Uterus (tissue), 3 donors: ENCODE measurements at regions not wholly inside any gene's neighbourhood (a gene's known extent, or its start where the extent isn't known, plus 50 kb on each side); places are given as distances from the start of the nearest gene placed in this dataset.
A peak's percentile ranks its signal among the peaks of the same experiment; 100 is the strongest.

Source experiments
- DNase-seq, 2 donors: peaks; one replicate each; pipeline ENCODE4 v3.0.0-alpha.2; 2019 to 2020
- H3K27ac ChIP-seq, 2 donors: fragments of 200-600 bp; sonication (generic); 1 replicate in 1 of 2; 2 replicates in 1 of 2; pipeline ENCODE4 v1.5.1; 2016 to 2018
- H3K27me3 ChIP-seq, 2 donors: fragments of 200-600 bp; sonication (generic); one replicate each; pipeline ENCODE4 v1.5.1; 2018 to 2019; ENCODE audit warnings: control low read depth in 1 of 2
- H3K36me3 ChIP-seq, 2 donors: fragments of 200-600 bp; sonication (generic); one replicate each; pipeline ENCODE4 v1.5.1; 2019; ENCODE audit warnings: control low read depth in 1 of 2
- H3K4me1 ChIP-seq, 2 donors: fragments of 200-600 bp; sonication (generic); one replicate each; pipeline ENCODE4 v1.5.1; 2018 to 2019; ENCODE audit warnings: control low read depth in 1 of 2
- H3K4me3 ChIP-seq, 2 donors: fragments of 200-600 bp; sonication (generic); 1 replicate in 1 of 2; 2 replicates in 1 of 2; pipeline ENCODE4 v1.5.1; 2018 to 2019; ENCODE audit warnings: mild to moderate bottlenecking in 1 of 2
- H3K9me3 ChIP-seq, 2 donors: fragments of 200-600 bp; sonication (generic); one replicate each; pipeline ENCODE4 v1.5.1; 2019; ENCODE audit warnings: control low read depth in 1 of 2
- CTCF ChIP-seq, 4 experiments: fragments of 200-600 bp in 2 of 4; fragments of 450-650 bp in 2 of 4; sonication (generic) in 2 of 4; IDR thresholded peaks; one replicate each; pipeline ENCODE4 v1.5.1; 2016 to 2019; ENCODE audit warnings: antibody characterized with exemption in 4 of 4, mild to moderate bottlenecking in 2 of 4, moderate library complexity in 1 of 4
- POLR2A ChIP-seq, 2 donors: fragments of 450-650 bp; IDR thresholded peaks; one replicate each; pipeline ENCODE4 v1.6.1; 2016; ENCODE audit warnings: antibody characterized with exemption in 2 of 2, mild to moderate bottlenecking in 1 of 2, moderate library complexity in 1 of 2
- intact Hi-C: fragments of 100-400 bp; cut with DNase I; formaldehyde crosslinking; loops from one replicate; pipeline ENCODE4 v1.15.1; 2023; ENCODE audit warnings: low total_unique reads
- donor health status: DM: yes; HTN: yes; CAD: no.

GRCh38 chr21:16046656-16047330 is 317.0 kb downstream of the USP25 start:
- intact Hi-C loops = no loop called here
- no peak overlapping the region for H3K4me3 ChIP-seq
- no peaks in the 10 kb centered on the region for H3K4me1 ChIP-seq

GRCh38 chr21:16047904-16048303 is 318.1 kb downstream of the USP25 start:
- TF ChIP-seq POLR2A (IDR thresholded peaks at IDR 0.05) = no peak
- TF ChIP-seq CTCF (IDR thresholded peaks at IDR 0.05) = no peak

More at GRCh38 chr21:16046656-16047330, 317.0 kb downstream of the USP25 start:
- TF ChIP-seq POLR2A (IDR thresholded peaks at IDR 0.05) = no peak
- Histone ChIP-seq H3K27ac (peak overlapping the region; percentile 9 to 48), H3K36me3 (no peaks in the 10 kb centered on the region), H3K9me3 (no peaks in the 10 kb centered on the region), H3K27me3 (no peaks in the 10 kb centered on the region)
- no peak for DNase-seq

GRCh38 chr21:16055014-16055413 is 325.2 kb downstream of the USP25 start:
- Histone ChIP-seq H3K9me3 (no peaks in the 10 kb centered on the region), H3K36me3 (no peaks in the 10 kb centered on the region), H3K27me3 (no peaks in the 10 kb centered on the region), H3K27ac (no peak overlapping the region), H3K4me1 (no peaks in the 10 kb centered on the region), H3K4me3 (no peak overlapping the region)
- TF ChIP-seq CTCF (IDR thresholded peaks at IDR 0.05) (no peak), POLR2A (IDR thresholded peaks at IDR 0.05) (no peak)
- intact Hi-C loops = no loop called here
- DNase-seq = no peak

More at GRCh38 chr21:16047904-16048303, 318.1 kb downstream of the USP25 start:
- H3K4me1 ChIP-seq = no peaks in the 10 kb centered on the region
- H3K36me3 ChIP-seq = no peaks in the 10 kb centered on the region
- DNase-seq = no peak
- no peaks in the 10 kb centered on the region for H3K9me3 ChIP-seq
- H3K27ac ChIP-seq = peak overlapping the region; percentile 32 to 48
- intact Hi-C loops = no loop called here
- no peak overlapping the region for H3K4me3 ChIP-seq
- no peaks in the 10 kb centered on the region for H3K27me3 ChIP-seq

GRCh38 chr21:16058896-16059295 is 329.1 kb downstream of the USP25 start:
- intact Hi-C loops = no loop called here
- TF ChIP-seq POLR2A (IDR thresholded peaks at IDR 0.05) (no peak), CTCF (IDR thresholded peaks at IDR 0.05) (no peak)
- Histone ChIP-seq H3K9me3 (no peaks in the 10 kb centered on the region), H3K27me3 (no peaks in the 10 kb centered on the region), H3K36me3 (no peaks in the 10 kb centered on the region), H3K27ac (no peak overlapping the region), H3K4me1 (no peaks in the 10 kb centered on the region), H3K4me3 (no peak overlapping the region)
- DNase-seq = no peak

- no peak for DNase-seq
- no peaks in the 10 kb centered on the region for H3K4me1 ChIP-seq
- intact Hi-C loops = no loop called here
- TF ChIP-seq CTCF (IDR thresholded peaks at IDR 0.05) (no peak), POLR2A (IDR thresholded peaks at IDR 0.05) (no peak)
- no peak overlapping the region for H3K27ac ChIP-seq
- H3K27me3 ChIP-seq = no peaks in the 10 kb centered on the region
- no peaks in the 10 kb centered on the region for H3K9me3 ChIP-seq
- no peaks in the 10 kb centered on the region for H3K36me3 ChIP-seq
- H3K4me3 ChIP-seq = no peak overlapping the region
These were observed 330.2 kb downstream of the USP25 start for GRCh38 chr21:16059981-16060380.
